AG04450 (cell line): ENCODE measurements at regions not wholly inside any gene's neighbourhood (a gene's known extent, or its start where the extent isn't known, plus 50 kb on each side); places are given as distances from the start of the nearest gene placed in this dataset.

Source experiments
- CTCF ChIA-PET: fragments of 300-600, 350-600 bp; formaldehyde crosslinking; extraction: SDS; loops from one replicate; lab custom pipeline; 2022; ENCODE audit warnings: antibody characterized with exemption, inconsistent platforms; lab: Charles Lee
- POLR2A ChIA-PET: fragments of 350-600 bp; formaldehyde crosslinking; extraction: SDS; loops from one replicate; lab custom pipeline; 2021; ENCODE audit warnings: antibody characterized with exemption, inconsistent platforms; lab: Yijun Ruan, JAX
- DNase-seq: peaks from one replicate; pipeline ENCODE4 v3.0.0-alpha.2; 2011; ENCODE audit warnings: low read depth, low spot score
- H3K27ac ChIP-seq: one replicate; pipeline ENCODE4 v1.5.1; 2012; ENCODE audit warnings: low read depth, low read length, control low read depth
- H3K27me3 ChIP-seq: one replicate; pipeline ENCODE4 v1.6.0; 2012; ENCODE audit warnings: low read length; ENCODE audit not compliant: control insufficient read depth, insufficient read depth
- H3K4me3 ChIP-seq: 2 replicates; pipeline ENCODE4 v1.5.1; 2011; ENCODE audit warnings: mild to moderate bottlenecking, low read depth, low read length, control low read depth
- H3K9me3 ChIP-seq: 2 replicates; pipeline ENCODE4 v1.5.1; 2012; ENCODE audit warnings: low read length; ENCODE audit not compliant: control insufficient read depth, insufficient read depth
- CTCF ChIP-seq: IDR thresholded peaks from 2 replicates; pipeline ENCODE4 v1.5.1; 2011; ENCODE audit warnings: low read depth, low read length, control low read depth, inconsistent platforms

GRCh38 chr2:191625016-191625415 lies 52.9 kb upstream of the NABP1 start:
- POLR2A ChIA-PET = interaction anchor here (2.7 kb wide), 1 partner anchor 53 kb away, joined by 13 read pairs; the partner anchor contains the start of gene NABP1
- CTCF ChIA-PET = no interaction called here
- no peak for DNase-seq
- H3K9me3 ChIP-seq = no peaks in the 10 kb centered on the region
- H3K4me3 ChIP-seq = no peak overlapping the region
- H3K27ac ChIP-seq = peak overlapping the region; percentile 22
- TF ChIP-seq CTCF = no peak
- no peaks in the 10 kb centered on the region for H3K27me3 ChIP-seq

- Histone ChIP-seq H3K9me3 (no peaks in the 10 kb centered on the region), H3K4me3 (no peak overlapping the region), H3K27ac (no peak overlapping the region), H3K27me3 (no peaks in the 10 kb centered on the region)
- CTCF ChIA-PET = no interaction called here
- POLR2A ChIA-PET = interaction anchor here (0.9 to 2.7 kb wide), 2 partner anchors 13 to 53 kb away, joined by 3 to 13 read pairs; partner anchors contain the start of gene NABP1
- no peak for DNase-seq
- no peak for TF ChIP-seq CTCF
Observed at GRCh38 chr2:191625446-191625845, 52.5 kb upstream of the NABP1 start.

GRCh38 chr2:191626497-191627151 lies 51.3 kb upstream of the NABP1 start:
- CTCF ChIA-PET = interaction anchor here (0.6 to 1.6 kb wide), 2 partner anchors 49 to 63 kb away, joined by 3 read pairs; no protein-coding TSS in a partner anchor
- TF ChIP-seq CTCF = no peak
- DNase-seq = no peak

GRCh38 chr2:191627518-191627917 lies 50.4 kb upstream of the NABP1 start:
- ChIA-PET POLR2A (interaction anchor here (0.7 to 1.9 kb wide), 3 partner anchors 9 to 50 kb away, joined by 3 to 14 read pairs (median 8); partner anchors contain the start of gene NABP1), CTCF (interaction anchor here (1.6 kb wide), 1 partner anchor 63 kb away, joined by 3 read pairs; no protein-coding TSS in a partner anchor)
- Histone ChIP-seq H3K9me3 (no peaks in the 10 kb centered on the region), H3K27ac (no peak overlapping the region), H3K4me3 (no peak overlapping the region), H3K27me3 (no peaks in the 10 kb centered on the region)
- TF ChIP-seq CTCF = no peak
- DNase-seq = no peak

More at GRCh38 chr2:191626497-191627151, 51.3 kb upstream of the NABP1 start:
- POLR2A ChIA-PET = interaction anchor here (0.9 to 2.7 kb wide), 4 partner anchors 10 to 51 kb away, joined by 3 to 13 read pairs (median 6); partner anchors contain the start of gene NABP1
- Histone ChIP-seq H3K27me3 (no peaks in the 10 kb centered on the region), H3K4me3 (no peak overlapping the region), H3K27ac (no peak overlapping the region), H3K9me3 (no peaks in the 10 kb centered on the region)
